CD4-positive, alpha-beta T cell treated with Interleukin-10 for 1 hour (primary cell): ENCODE measurements at regions not wholly inside any gene's neighbourhood (a gene's known extent, or its start where the extent isn't known, plus 50 kb on each side); places are given as distances from the start of the nearest gene placed in this dataset.
"Not testable (repeated sequence)": the region's sequence is repeated elsewhere in the genome, so short reads cannot be mapped to it uniquely, and the experiment has no call there.

Experiments
- DNase-seq: peaks from one replicate; pipeline ENCODE4 v3.0.0-alpha.2; 2020

GRCh38 chr7:94176694-94177200, 172.6 kb upstream of the BET1 start:
- no peak for DNase-seq

DNA sequence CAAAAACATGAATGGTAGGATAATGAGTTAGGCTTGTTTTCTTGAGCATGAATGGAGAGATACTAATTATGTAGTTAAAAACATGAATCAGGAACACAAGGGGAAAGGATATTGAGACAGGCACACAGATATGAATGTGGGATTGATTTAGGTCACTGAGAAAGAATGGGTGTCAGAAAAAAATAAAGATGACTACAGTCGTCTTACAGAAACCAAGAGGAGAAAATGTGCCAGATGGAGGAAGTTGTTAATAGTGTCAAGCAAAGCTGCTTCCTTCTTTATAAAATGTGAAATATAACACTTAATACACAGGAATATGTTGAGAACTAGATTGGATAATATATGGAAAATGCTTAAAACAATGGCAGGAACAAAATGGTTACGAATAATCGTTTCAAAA, 173.3 kb upstream of the BET1 start:
- no peak for DNase-seq

GRCh38 chr7:94178230-94178629, 174.1 kb upstream of the BET1 start:
- DNase-seq: no peak

DNA sequence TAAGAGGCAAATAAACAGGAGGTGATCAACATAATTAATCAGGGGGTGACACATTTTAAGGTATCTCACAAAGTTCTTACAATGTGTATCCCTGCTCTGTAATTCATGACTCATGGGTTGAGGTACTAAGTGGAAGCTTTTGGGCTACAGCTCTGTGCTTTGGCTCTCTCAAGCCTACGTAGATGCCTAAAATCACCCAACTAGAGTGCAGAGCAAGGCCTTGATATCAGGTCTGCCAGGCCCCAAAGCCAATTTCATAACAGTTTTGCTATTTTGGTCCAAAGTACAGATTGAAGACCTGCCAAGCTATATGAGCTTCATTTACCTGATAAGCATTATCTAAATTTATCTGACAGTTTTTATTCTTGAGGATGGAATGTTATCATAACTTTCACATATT, 175.3 kb upstream of the BET1 start:
- no peak for DNase-seq

DNA sequence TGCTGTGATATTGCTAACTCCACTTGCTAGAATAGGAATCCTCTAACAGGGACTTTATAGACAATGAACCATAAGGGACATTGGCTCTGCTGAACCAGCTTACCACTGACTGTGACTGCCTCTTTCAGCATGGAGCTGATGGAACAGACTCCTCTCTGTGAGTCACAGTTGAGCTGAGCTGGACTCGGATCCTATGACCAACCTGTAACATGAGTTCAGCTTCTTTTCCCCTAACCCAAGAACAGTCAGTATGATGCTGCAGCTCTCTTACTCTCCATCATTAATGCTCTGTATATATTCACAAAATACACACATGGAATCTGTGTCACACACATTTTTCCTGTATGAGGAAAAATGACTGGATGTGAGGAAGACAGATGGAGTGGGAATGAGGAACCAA, 177.9 kb upstream of the BET1 start:
- DNase-seq: no peak

GRCh38 chr7:94182721-94183120, 178.6 kb upstream of the BET1 start:
- DNase-seq: no peak

DNA sequence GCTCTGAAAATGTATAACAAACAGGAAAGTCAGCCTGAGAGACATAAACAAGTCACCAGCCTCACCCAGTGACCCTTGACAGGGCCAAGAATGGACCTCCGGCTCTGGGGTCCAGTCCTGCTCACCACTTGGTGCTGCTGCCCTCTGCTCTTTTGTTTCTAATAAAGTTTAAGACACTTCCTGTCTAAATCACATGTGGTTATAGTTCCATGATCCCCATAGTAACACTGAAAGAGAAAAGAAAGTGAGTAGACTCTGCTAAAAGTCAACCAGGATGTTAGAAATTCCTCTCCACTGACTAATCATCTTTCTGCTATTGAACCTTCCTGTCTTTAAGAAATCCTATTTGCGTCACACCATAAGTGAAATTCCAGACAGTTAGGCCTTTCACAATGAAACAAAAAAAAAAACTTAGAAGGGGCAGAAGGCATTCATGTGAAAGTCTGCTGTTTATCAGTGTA, 179.2 kb upstream of the BET1 start:
- no peak for DNase-seq

- no peak for DNase-seq
These were observed 179.7 kb upstream of the BET1 start for GRCh38 chr7:94183891-94184290.

DNA sequence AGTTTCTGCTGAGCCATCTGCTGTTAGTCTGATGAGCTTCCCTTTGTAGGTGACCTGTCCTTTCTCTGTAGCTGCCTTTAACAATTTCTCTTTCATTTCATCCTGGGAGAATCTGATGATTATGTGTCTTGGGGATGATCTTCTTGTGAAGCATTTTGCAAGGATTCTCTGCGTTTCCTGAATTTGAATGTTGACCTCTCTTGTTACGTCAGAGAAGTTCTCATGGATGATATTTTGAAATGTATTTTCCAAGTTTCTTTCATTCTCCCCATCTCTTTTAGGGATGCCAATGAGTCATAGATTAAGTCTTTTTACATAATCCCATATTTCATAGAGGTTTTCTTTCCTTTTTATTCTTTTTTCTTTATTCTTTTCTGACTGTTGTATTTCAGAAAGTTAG, 184.2 kb upstream of the BET1 start:
- no peak for DNase-seq

- DNase-seq: no peak
These were observed 186.5 kb upstream of the BET1 start for GRCh38 chr7:94190599-94191061.

DNA sequence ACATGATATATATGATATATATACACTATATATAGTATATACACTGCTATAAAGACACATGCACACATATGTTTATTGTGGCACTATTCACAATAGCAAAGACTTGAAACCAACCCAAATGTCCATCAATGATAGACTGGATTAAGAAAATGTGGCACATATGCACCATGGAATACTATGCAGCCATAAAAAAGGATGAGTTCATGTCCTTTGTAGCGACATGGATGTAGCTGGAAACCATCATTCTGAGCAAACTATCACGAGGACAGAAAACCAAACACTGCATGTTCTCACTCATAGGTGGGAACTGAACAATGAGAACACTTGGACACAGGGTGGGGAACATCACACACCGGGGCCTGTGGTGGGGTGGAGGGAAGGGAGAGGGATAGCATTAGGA, 190.3 kb upstream of the BET1 start:
- not testable (repeated sequence) for DNase-seq

GRCh38 chr7:94195201-94195600, 191.0 kb upstream of the BET1 start:
- DNase-seq: no peak

- DNase-seq: no peak
These were observed 191.7 kb upstream of the BET1 start for GRCh38 chr7:94195813-94196212.

DNA sequence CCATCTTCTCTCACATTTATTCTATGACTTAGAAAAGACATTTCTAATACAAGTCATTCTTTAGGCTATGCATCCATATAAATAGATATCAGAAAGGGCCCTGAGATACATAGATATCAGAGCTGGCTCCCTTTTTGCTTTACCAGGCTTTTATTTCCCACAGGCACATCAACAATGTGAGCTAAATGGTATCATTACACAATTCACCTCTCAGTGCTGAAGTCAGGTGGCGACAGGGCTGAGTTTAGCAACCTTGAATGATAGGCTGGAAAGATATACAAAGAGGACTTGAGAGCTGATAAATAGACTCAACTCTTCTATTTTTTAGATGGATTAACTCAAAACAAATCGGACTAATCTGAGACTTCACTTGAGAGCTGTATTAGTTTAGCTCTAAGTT, 189.2 kb upstream of the COL1A2 start:
- no peak for DNase-seq

DNA sequence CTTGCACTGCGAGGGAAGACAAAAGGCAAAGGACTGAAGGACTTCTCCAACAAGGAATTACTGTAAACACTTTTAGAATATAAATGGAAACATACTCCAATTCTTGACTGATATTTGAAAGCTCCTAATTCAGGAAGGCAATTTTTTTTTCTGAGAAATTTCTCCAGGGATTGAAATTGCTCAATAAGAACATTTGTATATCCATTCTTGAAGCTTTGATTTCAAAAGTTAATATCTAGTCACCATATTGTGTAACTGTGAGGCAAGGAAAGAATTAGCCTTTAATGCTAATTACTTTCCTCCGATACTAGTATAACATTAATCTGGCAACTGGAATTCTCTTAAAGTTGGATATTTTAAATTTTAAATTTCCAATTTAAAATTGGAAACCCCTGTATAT, 188.4 kb upstream of the COL1A2 start:
- DNase-seq: no peak

GRCh38 chr7:94212160-94212559, 182.5 kb upstream of the COL1A2 start:
- no peak for DNase-seq

DNA sequence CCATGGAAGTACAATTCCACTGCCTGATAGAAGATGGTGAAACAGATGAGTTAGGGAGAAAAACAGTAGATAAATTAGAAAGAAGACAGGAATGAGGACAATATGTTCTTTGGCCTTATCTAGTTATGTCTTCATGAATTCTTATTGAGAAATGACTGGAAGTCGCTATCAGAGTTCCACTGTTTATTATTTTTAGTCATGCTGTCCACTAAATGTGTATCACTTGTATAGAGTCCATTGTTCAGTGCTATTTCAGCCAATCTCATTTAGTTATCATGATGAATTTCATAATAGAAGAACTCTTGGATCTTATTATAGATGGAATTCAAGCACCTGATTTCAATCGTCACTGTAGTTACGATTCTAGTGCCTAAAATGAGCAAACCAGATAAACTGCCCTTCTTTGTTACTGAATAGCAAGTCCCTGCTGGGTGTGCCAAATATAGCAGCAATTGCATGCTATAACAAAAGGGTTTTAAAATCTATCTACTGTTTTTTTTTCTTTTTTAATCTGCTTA, 177.7 kb upstream of the COL1A2 start:
- no peak for DNase-seq

GRCh38 chr7:94217766-94218165, 176.9 kb upstream of the COL1A2 start:
- DNase-seq: no peak

- DNase-seq: no peak
These were observed 172.2 kb upstream of the COL1A2 start for GRCh38 chr7:94222516-94222915.

DNA sequence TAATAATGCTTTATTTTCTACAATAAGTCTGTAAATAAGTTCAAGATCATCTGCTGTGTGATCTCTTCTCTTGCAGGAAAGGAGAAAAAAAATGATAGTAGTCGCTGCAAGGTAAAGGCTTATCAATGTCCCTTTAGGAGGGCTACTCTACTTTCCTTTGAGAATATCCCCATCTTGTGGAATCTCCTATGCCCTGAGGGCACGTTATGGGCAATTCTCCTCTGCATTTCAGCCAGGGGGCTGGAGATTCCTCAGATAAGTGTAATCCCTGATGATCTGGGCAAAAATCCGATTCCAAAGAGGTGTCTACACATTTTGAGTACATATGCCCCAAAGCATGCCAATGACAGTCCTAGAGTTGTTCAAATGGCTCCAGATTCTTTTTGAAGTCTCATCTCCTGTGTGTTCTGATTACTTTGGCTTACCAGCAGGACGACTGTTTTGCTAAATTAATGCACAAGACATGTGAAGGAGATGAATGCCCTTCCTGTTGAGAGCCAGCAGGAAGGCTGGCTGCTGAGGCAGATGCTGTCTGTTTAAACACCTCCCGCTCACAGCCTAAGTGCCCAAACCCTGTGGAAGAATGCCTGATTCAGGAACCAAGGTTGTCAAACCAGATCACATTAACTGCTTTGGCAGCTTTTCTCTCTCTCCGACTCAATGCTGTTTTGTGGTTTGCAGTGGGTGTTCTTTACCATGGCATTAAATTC, 171.2 kb upstream of the COL1A2 start:
- DNase-seq: no peak

GRCh38 chr7:94228223-94228622, 166.5 kb upstream of the COL1A2 start:
- DNase-seq: no peak

- DNase-seq: no peak
These were observed 166.0 kb upstream of the COL1A2 start for GRCh38 chr7:94228678-94229077.

- no peak for DNase-seq
These were observed 163.4 kb upstream of the COL1A2 start for GRCh38 chr7:94231305-94231704.

GRCh38 chr7:94236960-94237359, 157.7 kb upstream of the COL1A2 start:
- no peak for DNase-seq

GRCh38 chr7:94237417-94237816, 157.3 kb upstream of the COL1A2 start:
- DNase-seq: no peak
